ENCODE measurements at regions not wholly inside any gene's neighbourhood (a gene's known extent, or its start where the extent isn't known, plus 50 kb on each side); places are given as distances from the start of the nearest gene placed in this dataset.

DNA sequence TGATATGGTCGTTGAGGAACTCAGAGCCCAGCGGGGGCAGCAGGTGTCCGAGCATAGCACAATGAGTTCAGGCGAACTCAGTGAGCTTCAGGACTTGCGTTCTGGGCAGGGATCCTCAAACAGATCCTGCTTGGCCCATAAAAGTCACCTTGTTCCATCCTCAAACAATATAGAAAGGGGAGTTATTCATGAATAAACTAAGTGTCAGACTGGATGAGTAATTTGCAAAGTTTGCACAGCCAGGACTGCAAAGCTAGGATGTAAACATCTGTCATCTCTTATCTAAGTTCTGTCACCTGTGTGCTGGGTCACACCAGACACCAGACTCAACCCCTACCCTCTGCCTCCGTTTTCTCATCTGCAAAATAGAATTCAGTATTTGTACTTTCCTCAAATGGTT lies 58.0 kb upstream of the PFKP start:
- intact Hi-C loops (cut with DNase I; ENCODE audit: low total_unique reads), result no loop called here
- TF ChIP-seq, protein P1, sequence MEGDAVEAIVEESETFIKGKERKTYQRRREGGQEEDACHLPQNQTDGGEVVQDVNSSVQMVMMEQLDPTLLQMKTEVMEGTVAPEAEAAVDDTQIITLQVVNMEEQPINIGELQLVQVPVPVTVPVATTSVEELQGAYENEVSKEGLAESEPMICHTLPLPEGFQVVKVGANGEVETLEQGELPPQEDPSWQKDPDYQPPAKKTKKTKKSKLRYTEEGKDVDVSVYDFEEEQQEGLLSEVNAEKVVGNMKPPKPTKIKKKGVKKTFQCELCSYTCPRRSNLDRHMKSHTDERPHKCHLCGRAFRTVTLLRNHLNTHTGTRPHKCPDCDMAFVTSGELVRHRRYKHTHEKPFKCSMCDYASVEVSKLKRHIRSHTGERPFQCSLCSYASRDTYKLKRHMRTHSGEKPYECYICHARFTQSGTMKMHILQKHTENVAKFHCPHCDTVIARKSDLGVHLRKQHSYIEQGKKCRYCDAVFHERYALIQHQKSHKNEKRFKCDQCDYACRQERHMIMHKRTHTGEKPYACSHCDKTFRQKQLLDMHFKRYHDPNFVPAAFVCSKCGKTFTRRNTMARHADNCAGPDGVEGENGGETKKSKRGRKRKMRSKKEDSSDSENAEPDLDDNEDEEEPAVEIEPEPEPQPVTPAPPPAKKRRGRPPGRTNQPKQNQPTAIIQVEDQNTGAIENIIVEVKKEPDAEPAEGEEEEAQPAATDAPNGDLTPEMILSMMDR (IDR thresholded peaks at IDR 0.05), result no peak
- H3K27ac ChIP-seq, result no peak overlapping the region

DNA sequence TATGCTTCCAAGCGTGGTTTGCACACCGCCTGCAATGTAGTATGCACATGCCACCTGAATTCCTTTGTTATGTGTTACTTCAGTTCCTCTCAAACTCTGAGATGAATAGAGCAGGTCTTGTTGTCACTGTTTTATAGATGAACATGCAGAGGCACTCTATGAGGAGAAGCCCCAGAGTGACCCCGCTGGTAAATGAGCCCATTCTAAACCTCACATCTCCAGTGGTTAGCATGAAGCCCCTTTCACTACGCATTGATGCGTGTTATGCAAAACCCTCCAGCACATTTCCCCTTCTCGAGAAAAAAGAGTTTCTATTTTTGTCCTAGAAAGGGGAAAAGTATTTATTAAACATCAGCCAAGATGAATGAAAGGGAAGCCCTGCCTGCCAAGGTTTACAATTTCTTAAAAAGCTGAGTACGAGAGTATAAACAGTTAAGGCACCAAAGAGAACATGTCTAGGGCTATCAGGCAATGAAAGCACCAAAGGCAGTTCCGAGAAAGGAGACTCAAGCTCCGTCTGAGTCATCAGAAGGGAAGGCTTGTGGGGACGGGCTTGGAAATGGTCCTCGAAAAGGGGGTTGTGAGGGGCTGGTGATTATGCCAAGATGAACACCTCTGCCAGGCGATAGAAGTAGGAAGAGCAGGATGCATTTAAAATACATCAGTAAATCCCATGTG lies 58.7 kb upstream of the PFKP start:
- H3K27me3 ChIP-seq, result peaks cover 0 to 30% of the 10 kb centered on the region in 2 donors
- TF ChIP-seq, protein P1 (IDR thresholded peaks at IDR 0.05), result no peak
- no peak overlapping the region for H3K27ac ChIP-seq
- peaks cover 0 to 8% (median 6%) of the 10 kb centered on the region in 3 donors for H3K9me3 ChIP-seq
- H3K36me3 ChIP-seq, result no peaks in the 10 kb centered on the region
- no peak overlapping the region for H3K4me3 ChIP-seq
- intact Hi-C loops (cut with DNase I; ENCODE audit: low total_unique reads), result no loop called here
- no peak for DNase-seq
- H3K4me1 ChIP-seq, result no peaks in the 10 kb centered on the region

More for the DNA sequence above, 58.0 kb upstream of the PFKP start:
- Histone ChIP-seq H3K36me3 (no peaks in the 10 kb centered on the region), H3K4me3 (no peak overlapping the region), H3K9me3 (peaks cover 0 to 9% (median 6%) of the 10 kb centered on the region in 3 donors), H3K27me3 (peaks cover 0 to 33% of the 10 kb centered on the region in 2 donors), H3K4me1 (no peaks in the 10 kb centered on the region)
- DNase-seq, result no peak

- TF ChIP-seq, protein P1 (IDR thresholded peaks at IDR 0.05), result no peak
- Histone ChIP-seq H3K9me3 (no peaks in the 10 kb centered on the region), H3K4me3 (no peak overlapping the region), H3K36me3 (no peaks in the 10 kb centered on the region), H3K27me3 (peaks cover 0 to 14% of the 10 kb centered on the region in 2 donors), H3K27ac (no peak overlapping the region), H3K4me1 (no peaks in the 10 kb centered on the region)
- intact Hi-C loops (cut with DNase I; ENCODE audit: low total_unique reads), result no loop called here
- no peak for DNase-seq
These were observed 60.7 kb upstream of the PFKP start for GRCh38 chr10:3006607-3007006.

DNA sequence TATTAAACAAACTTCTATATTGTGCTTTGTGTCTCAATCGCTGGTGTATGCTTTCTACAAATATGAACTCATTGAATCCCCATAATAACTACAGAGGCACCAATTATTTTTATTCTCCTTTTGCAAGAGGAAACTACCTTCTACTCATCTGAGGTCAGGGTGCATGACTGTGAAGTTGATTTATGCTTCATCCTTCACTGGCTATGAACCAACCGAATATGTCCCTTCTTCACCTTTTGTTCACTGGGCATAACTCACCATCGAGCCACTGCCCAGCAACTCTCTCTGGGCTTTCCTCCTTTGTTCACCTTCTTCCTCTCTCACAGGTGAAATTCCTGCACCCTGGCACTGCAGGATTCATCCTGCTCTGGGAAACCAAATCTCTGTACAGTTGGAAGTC lies 61.3 kb upstream of the PFKP start:
- TF ChIP-seq, protein P1 (IDR thresholded peaks at IDR 0.05), result no peak
- H3K36me3 ChIP-seq, result no peaks in the 10 kb centered on the region
- DNase-seq, result no peak
- no peak overlapping the region for H3K4me3 ChIP-seq
- intact Hi-C loops (cut with DNase I; ENCODE audit: low total_unique reads), result no loop called here
- peaks cover 0 to 14% of the 10 kb centered on the region in 2 donors for H3K27me3 ChIP-seq
- H3K4me1 ChIP-seq, result no peaks in the 10 kb centered on the region
- no peak overlapping the region for H3K27ac ChIP-seq
- no peaks in the 10 kb centered on the region for H3K9me3 ChIP-seq

DNA sequence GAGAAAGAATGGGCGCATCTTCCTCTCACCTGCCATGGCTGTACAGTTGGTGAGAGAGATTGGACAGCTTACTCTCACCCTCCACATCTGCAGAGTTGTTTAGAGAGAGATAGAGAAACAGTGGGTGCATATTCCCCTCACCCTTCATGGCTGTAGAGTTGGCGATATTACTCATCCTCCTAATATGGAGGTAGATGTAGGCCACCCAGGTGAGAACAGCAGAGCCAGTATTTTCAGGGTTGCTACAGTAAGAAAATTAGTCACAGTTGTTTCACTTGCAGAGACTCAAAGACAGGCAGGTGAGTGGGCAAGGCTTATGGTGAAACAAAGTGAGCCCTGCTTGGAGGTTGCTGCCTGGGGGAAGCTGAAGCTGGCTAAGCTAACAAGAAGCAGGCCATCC lies 65.0 kb upstream of the PFKP start:
- intact Hi-C loops (cut with DNase I; ENCODE audit: low total_unique reads), result no loop called here
- Histone ChIP-seq H3K4me1 (no peaks in the 10 kb centered on the region), H3K4me3 (no peak overlapping the region), H3K9me3 (no peaks in the 10 kb centered on the region), H3K27ac (no peak overlapping the region), H3K36me3 (no peaks in the 10 kb centered on the region), H3K27me3 (peaks cover 0 to 5% of the 10 kb centered on the region in 2 donors)
- no peak for DNase-seq
- TF ChIP-seq, protein P1 (IDR thresholded peaks at IDR 0.05), result no peak

Measured in tibial artery (tissue), 4 donors.